ENCODE measurements at regions not wholly inside any gene's neighbourhood (a gene's known extent, or its start where the extent isn't known, plus 50 kb on each side); places are given as distances from the start of the nearest gene placed in this dataset.

DNA sequence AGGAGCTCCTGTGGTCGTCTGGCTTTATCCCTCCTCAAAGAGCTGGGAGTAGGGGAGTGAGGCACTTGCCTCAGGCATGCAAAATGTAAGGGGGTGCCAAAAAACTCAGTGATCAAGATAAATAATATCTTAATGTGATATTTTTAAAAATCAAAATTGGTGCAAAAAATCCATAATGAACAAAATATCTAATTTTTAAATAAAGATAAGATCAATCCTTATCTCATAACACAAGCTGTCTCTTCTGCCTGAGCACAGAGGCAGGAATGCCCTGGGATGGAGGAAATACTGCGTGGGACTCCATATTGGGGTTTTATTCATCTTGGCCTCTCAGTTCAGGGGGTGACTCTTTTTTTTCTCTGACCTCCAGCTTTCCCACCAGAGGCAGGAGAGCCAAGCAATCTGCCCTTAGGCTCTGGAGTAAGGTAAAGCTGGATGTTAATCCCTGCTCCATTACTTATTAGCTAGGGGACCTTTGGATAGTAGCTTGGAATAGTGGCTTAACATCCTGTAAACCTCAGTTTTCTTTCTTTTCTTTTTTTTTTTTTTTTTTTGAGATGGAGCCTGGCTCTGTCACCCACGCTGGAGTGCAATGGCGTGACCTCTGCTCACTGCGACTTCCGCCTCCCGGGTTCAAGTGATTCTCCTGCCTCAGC lies 77.3 kb upstream of the NFASC start:
- no peak for TF ChIP-seq POLR2A (IDR thresholded peaks at IDR 0.05)
- TF ChIP-seq, protein P1, sequence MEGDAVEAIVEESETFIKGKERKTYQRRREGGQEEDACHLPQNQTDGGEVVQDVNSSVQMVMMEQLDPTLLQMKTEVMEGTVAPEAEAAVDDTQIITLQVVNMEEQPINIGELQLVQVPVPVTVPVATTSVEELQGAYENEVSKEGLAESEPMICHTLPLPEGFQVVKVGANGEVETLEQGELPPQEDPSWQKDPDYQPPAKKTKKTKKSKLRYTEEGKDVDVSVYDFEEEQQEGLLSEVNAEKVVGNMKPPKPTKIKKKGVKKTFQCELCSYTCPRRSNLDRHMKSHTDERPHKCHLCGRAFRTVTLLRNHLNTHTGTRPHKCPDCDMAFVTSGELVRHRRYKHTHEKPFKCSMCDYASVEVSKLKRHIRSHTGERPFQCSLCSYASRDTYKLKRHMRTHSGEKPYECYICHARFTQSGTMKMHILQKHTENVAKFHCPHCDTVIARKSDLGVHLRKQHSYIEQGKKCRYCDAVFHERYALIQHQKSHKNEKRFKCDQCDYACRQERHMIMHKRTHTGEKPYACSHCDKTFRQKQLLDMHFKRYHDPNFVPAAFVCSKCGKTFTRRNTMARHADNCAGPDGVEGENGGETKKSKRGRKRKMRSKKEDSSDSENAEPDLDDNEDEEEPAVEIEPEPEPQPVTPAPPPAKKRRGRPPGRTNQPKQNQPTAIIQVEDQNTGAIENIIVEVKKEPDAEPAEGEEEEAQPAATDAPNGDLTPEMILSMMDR (IDR thresholded peaks at IDR 0.05): no peak
